Activated T-cell treated with anti-CD3 and anti-CD28 coated beads, Interleukin-2, amount 50 U/mL, for 72 hours (primary cell): ENCODE measurements at regions not wholly inside any gene's neighbourhood (a gene's known extent, or its start where the extent isn't known, plus 50 kb on each side); places are given as distances from the start of the nearest gene placed in this dataset.

Experiments
- ATAC-seq, 2 donors: fragments of 150-1000 bp; cut with Tn5 transposase; replicated peaks in 1 of 2; 2 replicates each; pipeline ENCODE4 v1.10.0; 2021; ENCODE audit warnings: moderate library complexity in 2 of 2, mild to moderate bottlenecking in 1 of 2
- DNase-seq, 2 donors: peaks; one replicate each; pipeline ENCODE4 v3.0.0; 2021 to 2022; ENCODE audit warnings: mixed read lengths in 1 of 2
- H3K27ac Mint-ChIP-seq: one replicate; pipeline ENCODE4 v1.8.0; 2022; ENCODE audit warnings: mild to moderate bottlenecking, moderate library complexity, mixed read lengths
- H3K27me3 Mint-ChIP-seq: one replicate; pipeline ENCODE4 v1.8.0; 2022; ENCODE audit warnings: low read depth, mixed read lengths
- H3K36me3 Mint-ChIP-seq, 2 donors: one replicate each; pipeline ENCODE4 v1.8.0; 2022; ENCODE audit warnings: mixed read lengths in 2 of 2, mild to moderate bottlenecking in 1 of 2; ENCODE audit not compliant: insufficient read depth in 2 of 2
- H3K4me1 Mint-ChIP-seq: one replicate; pipeline ENCODE4 v1.8.0; 2022; ENCODE audit warnings: low read depth, mixed read lengths
- H3K4me3 Mint-ChIP-seq, 2 donors: one replicate each; pipeline ENCODE4 v1.8.0; 2022; ENCODE audit warnings: mild to moderate bottlenecking in 2 of 2, mixed read lengths in 2 of 2, moderate library complexity in 2 of 2
- H3K9me3 Mint-ChIP-seq, 2 donors: one replicate each; pipeline ENCODE4 v1.8.0; 2022; ENCODE audit warnings: mixed read lengths in 2 of 2

GRCh38 chr9:581673-582497 is 259.6 kb upstream of the DMRT1 start:
- Mint-ChIP-seq H3K27ac (no peak overlapping the region), H3K9me3 (no peaks in the 10 kb centered on the region), H3K4me3 (no peak overlapping the region), H3K36me3 (peaks cover 0 to 3% of the 10 kb centered on the region in 2 donors), H3K27me3 (no peaks in the 10 kb centered on the region), H3K4me1 (no peaks in the 10 kb centered on the region)
- DNase-seq (no peak), ATAC-seq (no peak)

GRCh38 chr9:582775-583174 is 258.7 kb upstream of the DMRT1 start:
- ATAC-seq (no peak), DNase-seq (no peak)
- no peak overlapping the region for H3K27ac Mint-ChIP-seq
- H3K9me3 Mint-ChIP-seq, result no peaks in the 10 kb centered on the region
- H3K36me3 Mint-ChIP-seq, result peaks cover 0 to 3% of the 10 kb centered on the region in 2 donors
- no peaks in the 10 kb centered on the region for H3K4me1 Mint-ChIP-seq
- H3K27me3 Mint-ChIP-seq, result no peaks in the 10 kb centered on the region
- no peak overlapping the region for H3K4me3 Mint-ChIP-seq

DNA sequence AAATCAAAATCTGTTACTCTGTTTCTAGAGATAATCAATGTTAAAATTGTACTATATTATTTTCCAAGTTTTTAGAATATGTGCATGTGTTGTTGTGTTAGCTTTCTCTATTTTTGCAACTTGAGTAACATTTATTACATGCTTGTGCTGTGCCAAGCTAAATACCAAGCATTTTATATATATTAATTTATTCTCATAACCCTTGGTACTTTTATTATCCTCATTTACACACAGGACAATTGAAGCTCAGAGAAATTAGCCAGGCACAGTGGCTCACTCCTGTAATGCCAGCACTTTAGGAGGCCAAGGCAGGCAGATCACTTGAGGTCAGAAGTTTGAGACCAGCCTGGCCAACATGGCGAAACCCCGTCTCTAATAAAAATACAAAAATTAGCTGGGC is 254.0 kb upstream of the DMRT1 start:
- no peak overlapping the region for H3K27ac Mint-ChIP-seq
- no peak for ATAC-seq
- H3K4me1 Mint-ChIP-seq, result peaks cover 13% of the 10 kb centered on the region
- DNase-seq, result no peak
- no peaks in the 10 kb centered on the region for H3K9me3 Mint-ChIP-seq
- no peaks in the 10 kb centered on the region for H3K27me3 Mint-ChIP-seq
- H3K4me3 Mint-ChIP-seq, result no peak overlapping the region
- H3K36me3 Mint-ChIP-seq, result no peaks in the 10 kb centered on the region

DNA sequence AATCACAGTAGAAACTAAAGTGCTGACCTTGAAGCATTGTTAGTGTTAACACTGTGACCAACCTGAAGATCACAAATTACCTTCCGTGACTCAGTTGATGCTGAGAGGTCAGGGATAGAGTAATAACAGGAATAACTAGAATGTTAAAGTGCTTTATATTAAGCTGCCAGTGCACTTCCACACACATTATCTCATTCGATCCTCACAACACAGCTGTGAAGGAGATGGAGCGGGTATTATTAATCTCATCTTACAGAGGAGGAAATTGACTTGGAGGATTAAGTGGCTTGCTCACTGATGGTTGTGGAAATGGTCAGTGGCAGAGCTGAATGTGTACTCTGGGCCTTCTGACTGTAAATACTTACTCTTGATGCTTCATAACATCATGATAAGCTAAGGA is 252.5 kb upstream of the DMRT1 start:
- ATAC-seq (no peak), DNase-seq (no peak)
- H3K4me1 Mint-ChIP-seq, result peaks cover 13% of the 10 kb centered on the region
- H3K4me3 Mint-ChIP-seq, result no peak overlapping the region
- no peaks in the 10 kb centered on the region for H3K27me3 Mint-ChIP-seq
- H3K27ac Mint-ChIP-seq, result peak overlapping the region; percentile 78
- H3K9me3 Mint-ChIP-seq, result no peaks in the 10 kb centered on the region
- H3K36me3 Mint-ChIP-seq, result no peaks in the 10 kb centered on the region

- no peaks in the 10 kb centered on the region for H3K36me3 Mint-ChIP-seq
- peak overlapping the region in 1 of 2 donors; percentile 8 for H3K4me3 Mint-ChIP-seq
- no peaks in the 10 kb centered on the region for H3K27me3 Mint-ChIP-seq
- no peak for ATAC-seq
- peaks cover 13% of the 10 kb centered on the region for H3K4me1 Mint-ChIP-seq
- no peak for DNase-seq
- H3K27ac Mint-ChIP-seq, result peak overlapping the region; percentile 31
- no peaks in the 10 kb centered on the region for H3K9me3 Mint-ChIP-seq
Measured at GRCh38 chr9:589723-590122, 251.8 kb upstream of the DMRT1 start.

- DNase-seq, result no peak
- H3K27me3 Mint-ChIP-seq, result no peaks in the 10 kb centered on the region
- no peaks in the 10 kb centered on the region for H3K9me3 Mint-ChIP-seq
- peaks cover 13% of the 10 kb centered on the region for H3K4me1 Mint-ChIP-seq
- H3K27ac Mint-ChIP-seq, result no peak overlapping the region
- H3K4me3 Mint-ChIP-seq, result no peak overlapping the region
- no peak for ATAC-seq
- H3K36me3 Mint-ChIP-seq, result no peaks in the 10 kb centered on the region
Measured at GRCh38 chr9:591292-591691, 250.2 kb upstream of the DMRT1 start.

DNA sequence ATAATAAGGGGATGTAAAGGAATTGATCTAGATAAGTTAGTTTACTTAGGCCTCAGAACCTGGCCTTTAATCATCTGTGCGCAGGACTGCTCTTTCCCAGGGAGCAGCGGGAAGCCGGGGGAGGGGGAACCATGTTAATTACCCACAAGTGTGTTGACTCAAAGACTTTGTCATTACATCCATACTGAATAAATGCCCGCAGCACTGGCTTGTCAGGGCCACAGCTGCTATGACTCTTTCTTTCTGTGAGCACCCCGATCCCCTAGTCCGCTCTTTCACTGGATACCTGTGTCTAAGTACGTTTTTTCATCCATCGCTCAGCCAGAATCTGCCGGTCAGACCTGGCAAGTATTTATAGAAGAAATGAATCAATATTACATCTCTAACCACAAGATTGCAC is 249.3 kb upstream of the DMRT1 start:
- ATAC-seq (no peak), DNase-seq (no peak)
- H3K4me3 Mint-ChIP-seq, result no peak overlapping the region
- no peaks in the 10 kb centered on the region for H3K36me3 Mint-ChIP-seq
- no peaks in the 10 kb centered on the region for H3K27me3 Mint-ChIP-seq
- peaks cover 13% of the 10 kb centered on the region for H3K4me1 Mint-ChIP-seq
- no peaks in the 10 kb centered on the region for H3K9me3 Mint-ChIP-seq
- H3K27ac Mint-ChIP-seq, result no peak overlapping the region

DNA sequence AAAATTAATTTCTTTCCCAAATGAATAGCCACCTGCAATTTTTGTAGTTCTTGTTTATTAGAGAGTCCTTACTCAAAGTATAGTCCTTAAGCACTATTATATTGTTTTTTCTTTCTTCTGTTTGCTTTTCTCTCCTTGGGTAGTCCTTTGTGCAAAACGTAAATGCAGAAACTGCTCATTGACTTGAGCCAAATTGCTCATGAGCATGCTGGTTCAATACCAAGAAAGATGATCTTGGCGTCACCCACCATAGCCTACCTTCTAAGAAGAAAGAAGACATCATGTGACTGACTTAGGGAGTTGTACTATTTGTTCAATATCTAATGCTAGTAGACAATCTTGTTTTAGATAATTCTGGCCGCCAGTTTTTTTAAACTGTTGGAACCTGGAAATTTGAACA is 248.8 kb upstream of the DMRT1 start:
- DNase-seq (no peak), ATAC-seq (no peak)
- no peak overlapping the region for H3K27ac Mint-ChIP-seq
- peaks cover 13% of the 10 kb centered on the region for H3K4me1 Mint-ChIP-seq
- no peaks in the 10 kb centered on the region for H3K9me3 Mint-ChIP-seq
- no peaks in the 10 kb centered on the region for H3K36me3 Mint-ChIP-seq
- H3K27me3 Mint-ChIP-seq, result no peaks in the 10 kb centered on the region
- no peak overlapping the region for H3K4me3 Mint-ChIP-seq

DNA sequence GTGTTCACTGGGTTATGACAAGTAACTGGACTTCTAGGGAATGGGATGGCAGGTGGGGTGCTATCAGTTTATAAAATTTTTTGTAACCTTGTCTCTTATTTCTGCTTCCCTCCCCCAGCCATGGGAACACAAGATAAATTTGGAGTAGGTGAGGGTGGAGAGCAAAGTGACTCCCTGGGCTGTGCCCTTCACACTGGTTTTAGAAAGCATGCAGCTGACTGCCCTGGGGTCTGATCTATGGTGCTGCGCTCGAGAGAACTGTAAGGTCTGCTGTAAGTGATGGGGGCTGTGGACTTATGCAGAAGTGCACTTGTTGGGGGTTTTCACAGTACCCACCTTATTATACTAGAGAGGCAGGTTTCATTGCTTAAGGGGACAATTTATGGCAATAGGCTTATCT is 247.7 kb upstream of the DMRT1 start:
- Mint-ChIP-seq H3K36me3 (no peaks in the 10 kb centered on the region), H3K4me1 (peaks cover 13% of the 10 kb centered on the region)
- ATAC-seq, result no peak

DNA sequence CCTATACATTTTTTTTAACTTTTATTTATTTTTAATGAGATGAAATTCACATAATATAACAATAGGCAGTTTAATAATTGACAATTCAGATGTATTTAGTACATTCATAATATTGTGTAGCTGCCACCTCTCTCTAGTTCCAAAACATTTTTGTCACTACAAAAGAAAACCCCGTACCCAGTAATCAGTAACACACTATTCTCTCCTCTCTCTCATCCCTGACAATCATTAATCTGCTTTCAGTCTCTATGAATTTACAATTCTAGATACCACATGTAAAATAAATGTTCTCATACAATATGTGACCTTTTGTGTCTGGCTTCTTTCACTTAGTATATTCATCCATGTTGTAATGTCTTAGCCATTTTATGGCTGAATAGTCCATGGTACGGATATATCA is 244.8 kb upstream of the DMRT1 start:
- Mint-ChIP-seq H3K36me3 (no peaks in the 10 kb centered on the region), H3K4me1 (no peaks in the 10 kb centered on the region), H3K27me3 (no peaks in the 10 kb centered on the region), H3K4me3 (no peak overlapping the region), H3K9me3 (no peaks in the 10 kb centered on the region), H3K27ac (no peak overlapping the region)
- no peak for ATAC-seq
- no peak for DNase-seq

More for the DNA sequence above, 247.7 kb upstream of the DMRT1 start:
- Mint-ChIP-seq H3K9me3 (no peaks in the 10 kb centered on the region), H3K27ac (no peak overlapping the region), H3K4me3 (no peak overlapping the region), H3K27me3 (no peaks in the 10 kb centered on the region)
- no peak for DNase-seq

DNA sequence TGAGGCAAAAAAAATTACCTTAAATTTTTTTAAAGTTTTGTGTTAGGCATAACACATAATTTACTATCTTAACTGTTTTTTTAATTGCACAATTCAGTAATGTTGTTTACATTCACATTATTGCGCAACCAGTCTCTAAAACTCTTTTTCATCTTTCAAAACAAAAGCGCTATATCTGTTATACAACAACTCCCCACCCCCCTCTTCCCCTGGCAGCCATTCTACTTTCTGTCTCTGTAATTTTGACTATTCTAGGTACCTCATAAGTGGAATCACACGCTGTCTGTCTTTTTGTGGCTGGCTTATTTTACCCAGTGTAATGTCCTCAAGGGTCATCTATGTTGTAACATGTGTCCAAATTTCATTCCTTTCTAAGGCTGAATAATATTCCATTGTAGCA is 241.5 kb upstream of the DMRT1 start:
- no peak overlapping the region for H3K4me3 Mint-ChIP-seq
- H3K36me3 Mint-ChIP-seq, result no peaks in the 10 kb centered on the region
- no peaks in the 10 kb centered on the region for H3K27me3 Mint-ChIP-seq
- no peaks in the 10 kb centered on the region for H3K4me1 Mint-ChIP-seq
- no peak for DNase-seq
- ATAC-seq, result no peak
- no peaks in the 10 kb centered on the region for H3K9me3 Mint-ChIP-seq
- H3K27ac Mint-ChIP-seq, result no peak overlapping the region

DNA sequence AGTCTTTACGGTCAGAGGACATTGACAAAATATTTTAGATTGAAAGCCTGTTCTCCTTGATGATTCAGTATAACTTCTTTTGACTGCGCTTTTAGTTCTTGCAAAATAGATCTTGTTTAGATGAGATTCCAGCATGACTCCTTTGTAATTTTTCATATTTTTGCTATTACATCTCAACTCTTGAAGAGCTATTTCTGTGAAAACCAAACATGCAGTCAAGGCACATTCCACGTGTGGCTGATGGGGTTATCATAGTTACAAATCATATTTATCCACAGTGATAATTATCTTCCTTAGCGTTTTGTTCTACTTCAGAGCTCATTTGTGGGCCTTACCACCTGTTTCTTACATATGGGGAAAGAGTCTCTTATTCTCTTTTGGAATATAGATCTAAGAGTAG is 238.8 kb upstream of the DMRT1 start:
- no peak for DNase-seq
- Mint-ChIP-seq H3K36me3 (no peaks in the 10 kb centered on the region), H3K4me3 (no peak overlapping the region), H3K27ac (no peak overlapping the region), H3K27me3 (no peaks in the 10 kb centered on the region), H3K4me1 (no peaks in the 10 kb centered on the region), H3K9me3 (no peaks in the 10 kb centered on the region)
- ATAC-seq, result no peak

GRCh38 chr9:603126-603525 is 238.4 kb upstream of the DMRT1 start:
- DNase-seq, result no peak
- Mint-ChIP-seq H3K27me3 (no peaks in the 10 kb centered on the region), H3K4me1 (no peaks in the 10 kb centered on the region), H3K27ac (no peak overlapping the region), H3K9me3 (no peaks in the 10 kb centered on the region), H3K36me3 (no peaks in the 10 kb centered on the region), H3K4me3 (no peak overlapping the region)
- ATAC-seq, result no peak

DNA sequence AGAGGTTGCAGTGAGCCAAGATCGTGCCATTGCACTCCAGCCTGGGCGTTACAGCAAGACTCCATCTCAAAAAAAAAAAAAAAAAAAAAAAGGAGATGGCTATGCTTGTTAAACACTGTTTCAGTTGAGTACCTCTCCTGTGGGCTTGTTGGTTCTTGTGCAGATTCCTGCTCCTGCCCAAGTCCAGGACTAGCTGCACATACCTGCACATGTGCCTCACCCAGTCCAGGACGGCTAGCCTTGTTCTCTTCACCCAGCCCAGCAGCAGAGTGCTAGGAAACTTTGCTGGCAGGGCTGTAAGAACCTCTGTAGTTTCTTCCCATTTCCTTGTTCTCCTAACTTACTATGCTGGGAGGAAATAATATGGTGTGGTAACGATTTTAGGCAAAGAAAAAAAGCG is 234.1 kb upstream of the DMRT1 start:
- no peak overlapping the region for H3K27ac Mint-ChIP-seq
- H3K4me1 Mint-ChIP-seq, result no peaks in the 10 kb centered on the region
- ATAC-seq (no peak), DNase-seq (no peak)
- H3K9me3 Mint-ChIP-seq, result no peaks in the 10 kb centered on the region
- no peak overlapping the region for H3K4me3 Mint-ChIP-seq
- no peaks in the 10 kb centered on the region for H3K27me3 Mint-ChIP-seq
- H3K36me3 Mint-ChIP-seq, result no peaks in the 10 kb centered on the region
